IMR-90 (cell line): ENCODE measurements at regions not wholly inside any gene's neighbourhood (a gene's known extent, or its start where the extent isn't known, plus 50 kb on each side); places are given as distances from the start of the nearest gene placed in this dataset.

Experiments
- ATAC-seq: fragments of 200-7000 bp; cut with Tn5 transposase; 2 replicates; pipeline ENCODE4 v1.9.1; 2020; ENCODE audit warnings: low read depth, mild to moderate bottlenecking, moderate library complexity
- BruUV-seq: library from RNA; stranded (reverse); fragments of 400-500 nt; replicated peaks from 2 replicates; lab custom pipeline; 2021; lab: Mats Ljungman, UMichigan
- CTCF ChIA-PET: fragments of 300-600 bp; formaldehyde crosslinking; extraction: SDS; loops from one replicate; lab custom pipeline; 2021; ENCODE audit warnings: antibody characterized with exemption; lab: Yijun Ruan, JAX
- POLR2A ChIA-PET: fragments of 300-600 bp; sonication (Branson Sonifier 250); formaldehyde crosslinking; loops from one replicate; lab custom pipeline; 2022; ENCODE audit warnings: antibody characterized with exemption; ENCODE audit not compliant: unreplicated experiment; lab: Charles Lee
- DNase-seq: peaks from one replicate; pipeline ENCODE4 v3.0.0; 2013
- H2AFZ ChIP-seq: replicated peaks from 2 replicates; pipeline ENCODE3; 2013; ENCODE audit warnings: low read length, mild to moderate bottlenecking; ENCODE audit not compliant: poor library complexity
- H2AK5ac ChIP-seq: 2 replicates; pipeline ENCODE4 v1.6.1; 2013; ENCODE audit warnings: low read depth, low read length, inconsistent platforms
- H2AK9ac ChIP-seq: replicated peaks from 2 replicates; pipeline ENCODE3; 2013; ENCODE audit warnings: mild to moderate bottlenecking, low read depth, low read length, moderate library complexity; ENCODE audit not compliant: poor library complexity
- H2BK120ac ChIP-seq: 2 replicates; pipeline ENCODE4 v1.6.1; 2013; ENCODE audit warnings: low read depth, low read length, inconsistent platforms
- H2BK15ac ChIP-seq: 3 replicates; pipeline ENCODE4 v1.6.1; 2013; ENCODE audit warnings: low read depth, low read length, inconsistent platforms
- H2BK20ac ChIP-seq: 2 replicates; pipeline ENCODE4 v1.6.1; 2013; ENCODE audit warnings: low read depth, mild to moderate bottlenecking, inconsistent platforms, low read length, moderate library complexity
- H2BK5ac ChIP-seq: 2 replicates; pipeline ENCODE4 v1.6.1; 2013; ENCODE audit warnings: mild to moderate bottlenecking, low read depth, low read length, inconsistent platforms; ENCODE audit not compliant: poor library complexity, severe bottlenecking
- H3K14ac ChIP-seq: replicated peaks from 2 replicates; pipeline ENCODE4 v1.6.1; 2013; ENCODE audit warnings: low read depth, low read length, inconsistent platforms
- H3K18ac ChIP-seq: 2 replicates; pipeline ENCODE4 v1.6.1; 2013; ENCODE audit warnings: low read depth, low read length, control low read depth
- H3K23ac ChIP-seq: 2 replicates; pipeline ENCODE4 v1.6.1; 2013; ENCODE audit warnings: low read depth, low read length, inconsistent platforms
- H3K27ac ChIP-seq: 2 replicates; pipeline ENCODE4 v1.5.1; 2013; ENCODE audit warnings: mild to moderate bottlenecking, control low read depth, low read length; ENCODE audit not compliant: insufficient read depth
- H3K27me3 ChIP-seq: 2 replicates; pipeline ENCODE4 v1.6.1; 2013; ENCODE audit warnings: low read length; ENCODE audit not compliant: control insufficient read depth, insufficient read depth
- H3K36me3 ChIP-seq: 2 replicates; pipeline ENCODE4 v1.6.1; 2013; ENCODE audit warnings: low read length, mixed read lengths; ENCODE audit not compliant: control insufficient read depth, insufficient read depth
- H3K4ac ChIP-seq: 2 replicates; pipeline ENCODE4 v1.6.1; 2013; ENCODE audit warnings: low read depth, low read length, inconsistent platforms
- H3K4me1 ChIP-seq: 2 replicates; pipeline ENCODE4 v1.6.1; 2013; ENCODE audit warnings: low read length, mixed read lengths; ENCODE audit not compliant: control insufficient read depth, insufficient read depth
- H3K4me2 ChIP-seq: 2 replicates; pipeline ENCODE4 v1.6.1; 2013; ENCODE audit warnings: low read depth, mild to moderate bottlenecking, control low read depth, low read length, moderate library complexity
- H3K4me3 ChIP-seq: 2 replicates; pipeline ENCODE4 v1.5.1; 2013; ENCODE audit warnings: low read depth, mild to moderate bottlenecking, control low read depth, low read length, moderate library complexity; ENCODE audit not compliant: insufficient read depth
- H3K56ac ChIP-seq: 2 replicates; pipeline ENCODE4 v1.6.1; 2013; ENCODE audit warnings: low read length, inconsistent platforms; ENCODE audit not compliant: insufficient read depth; ENCODE audit errors: extremely low read depth
- H3K79me1 ChIP-seq, 2 experiments: 2 replicates each; pipeline ENCODE4 v1.6.1; 2013; ENCODE audit warnings: low read length in 2 of 2, inconsistent platforms in 1 of 2, low read depth in 1 of 2
- H3K9ac ChIP-seq: 2 replicates; pipeline ENCODE4 v1.6.1; 2013; ENCODE audit warnings: low read depth, low read length, control low read depth
- H3K9me1 ChIP-seq: 2 replicates; pipeline ENCODE4 v1.6.1; 2013; ENCODE audit warnings: low read length, inconsistent platforms; ENCODE audit not compliant: insufficient read depth
- H3K9me3 ChIP-seq: 2 replicates; pipeline ENCODE4 v1.6.1; 2013; ENCODE audit warnings: low read length; ENCODE audit not compliant: control insufficient read depth, insufficient read depth
- H4K20me1 ChIP-seq: 2 replicates; pipeline ENCODE4 v1.6.1; 2013; ENCODE audit warnings: low read length, inconsistent platforms; ENCODE audit not compliant: insufficient read depth
- H4K5ac ChIP-seq: 2 replicates; pipeline ENCODE4 v1.6.1; 2013; ENCODE audit warnings: mild to moderate bottlenecking, low read depth, low read length, control low read depth
- H4K8ac ChIP-seq, 2 experiments: 2 replicates each; pipeline ENCODE4 v1.6.1; 2013; ENCODE audit warnings: low read depth in 2 of 2, low read length in 2 of 2, control low read depth in 1 of 2, inconsistent platforms in 1 of 2
- H4K91ac ChIP-seq: 2 replicates; pipeline ENCODE4 v1.6.1; 2013; ENCODE audit warnings: low read depth, low read length, inconsistent platforms; ENCODE audit not compliant: insufficient read depth
- BHLHE40 ChIP-seq: fragments of 150-350 bp; IDR thresholded peaks from 2 replicates; pipeline ENCODE4 v1.6.1; 2016; ENCODE audit warnings: mild to moderate bottlenecking, low read depth, low read length
- CEBPB ChIP-seq: IDR thresholded peaks from 2 replicates; pipeline ENCODE4 v1.6.1; 2012; ENCODE audit warnings: low read depth, low read length, improper control_type of control experiment
- CHD1 ChIP-seq: IDR thresholded peaks from 2 replicates; pipeline ENCODE4 v1.6.1; 2012; ENCODE audit warnings: low read depth, low read length, improper control_type of control experiment
- MAFK ChIP-seq: IDR thresholded peaks from 2 replicates; pipeline ENCODE4 v1.6.1; 2012; ENCODE audit warnings: low read depth, low read length, improper control_type of control experiment
- MAZ ChIP-seq: IDR thresholded peaks from 2 replicates; pipeline ENCODE4 v1.6.1; 2012; ENCODE audit warnings: low read depth, mild to moderate bottlenecking, low read length, improper control_type of control experiment, moderate library complexity, borderline replicate concordance
- NFE2L2 ChIP-seq: fragments of 150-350 bp; IDR thresholded peaks from 2 replicates; pipeline ENCODE4 v1.6.1; 2016; ENCODE audit warnings: low read depth, mild to moderate bottlenecking, low read length
- POLR2A ChIP-seq: IDR thresholded peaks from 2 replicates; pipeline ENCODE4 v1.6.1; 2012; ENCODE audit warnings: mild to moderate bottlenecking, low read depth, low read length
- RAD21 ChIP-seq: IDR thresholded peaks from 2 replicates; pipeline ENCODE4 v1.6.1; 2012; ENCODE audit warnings: low read length, improper control_type of control experiment
- RCOR1 ChIP-seq: IDR thresholded peaks from 2 replicates; pipeline ENCODE4 v1.6.1; 2012; ENCODE audit warnings: mild to moderate bottlenecking, low read length, improper control_type of control experiment; ENCODE audit not compliant: insufficient replicate concordance
- RFX5 ChIP-seq: IDR thresholded peaks from 2 replicates; pipeline ENCODE4 v1.8.0; 2012; ENCODE audit warnings: low read depth, mild to moderate bottlenecking, low read length, moderate library complexity
- SMC3 ChIP-seq: fragments of 150-350 bp; IDR thresholded peaks from 2 replicates; pipeline ENCODE4 v1.6.1; 2016; ENCODE audit warnings: low read depth, mild to moderate bottlenecking, antibody characterized with exemption, low read length, moderate library complexity
- WGBS, 2 experiments: methylation state at CpG; one replicate each; pipeline versions ENCODE4 v1.1.5 to v1.1.7; 2013; ENCODE audit warnings: missing lambda C conversion rate in 2 of 2; ENCODE audit not compliant: insufficient read length in 1 of 2; ENCODE audit errors: extremely low coverage in 2 of 2; 5-methylcytosine and 5-hydroxymethylcytosine counted together
- dilution Hi-C: fragments of 300-500 bp; cut with HindIII; formaldehyde crosslinking; loops from one replicate; pipeline ENCODE4 v1.14.3; 2018; ENCODE audit warnings: low sequenced_read_pairs; ENCODE audit not compliant: unreplicated experiment
- in situ Hi-C: fragments of 300-500 bp; cut with MboI; formaldehyde crosslinking; loops from 3 replicates; pipeline ENCODE4 v1.14.3; 2019; ENCODE audit warnings: low sequenced_read_pairs, inconsistent platforms, mixed read lengths
- intact Hi-C: fragments of 100-400 bp; cut with micrococcal nuclease; formaldehyde crosslinking; loops from 2 replicates; pipeline ENCODE4 v1.10.0; 2022
- TF ChIP-seq, protein P1 (sequence below): conservative IDR thresholded peaks from 2 replicates; pipeline ENCODE4 v1.5.1; 2012; ENCODE audit warnings: mild to moderate bottlenecking, low read depth, low read length, improper control_type of control experiment
- TF ChIP-seq, protein P2 (sequence below): fragments of 150-350 bp; IDR thresholded peaks from 2 replicates; pipeline ENCODE4 v1.6.1; 2016; ENCODE audit warnings: low read depth, mild to moderate bottlenecking, low read length, moderate library complexity, borderline replicate concordance
- TF ChIP-seq, protein P3 (sequence below): fragments of 150-350 bp; IDR thresholded peaks from 2 replicates; pipeline ENCODE4 v1.6.1; 2017; ENCODE audit warnings: mild to moderate bottlenecking, antibody characterized with exemption, low read length, low read depth

DNA sequence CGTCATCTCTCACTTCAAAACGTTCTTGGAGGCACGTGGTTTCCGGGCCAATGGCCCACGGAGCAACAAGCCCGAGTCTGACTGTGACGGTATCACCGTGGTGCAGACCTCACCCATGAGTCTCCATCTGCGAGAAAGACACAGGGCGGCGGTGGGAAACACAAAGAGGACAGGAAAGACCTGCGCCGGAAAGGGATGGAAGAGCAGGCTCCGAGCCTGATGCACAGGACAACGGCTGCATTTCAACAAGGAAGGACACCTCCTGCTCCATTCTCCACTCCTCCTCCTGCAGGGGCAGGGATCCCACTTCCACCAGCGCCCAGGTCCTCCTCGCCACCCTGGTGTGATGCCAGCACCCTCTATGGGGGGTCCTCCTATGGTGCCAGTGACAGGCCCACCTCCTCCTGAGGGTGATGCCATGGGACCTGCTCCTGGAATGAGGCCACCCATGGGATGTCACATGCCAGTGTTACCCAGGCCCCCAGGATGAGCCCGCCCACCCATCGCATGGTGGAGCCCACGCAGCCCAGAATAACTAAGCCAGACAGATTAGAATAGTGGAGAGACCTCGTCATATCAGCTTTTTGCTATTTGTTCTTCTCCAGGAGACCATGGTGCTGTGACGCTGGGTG, 73.0 kb upstream of the PCSK6 start:
- H3K9ac ChIP-seq = no peak overlapping the region
- no peak overlapping the region for H4K8ac ChIP-seq
- WGBS, 2 experiments = 92% methylated on average over 5 of the region's 22 CpGs; no CpG with 5 or more reads in 1 of the 2 experiments
- H4K20me1 ChIP-seq = no peaks in the 10 kb centered on the region
- H2BK5ac ChIP-seq = no peak overlapping the region
- peak overlapping the region; percentile 15 for H2AFZ ChIP-seq
- no peak overlapping the region for H3K18ac ChIP-seq
- H2AK5ac ChIP-seq = no peak overlapping the region
- no peak overlapping the region for H4K5ac ChIP-seq
- no peak overlapping the region for H3K4me3 ChIP-seq
- peaks cover 18% of the 10 kb centered on the region for H3K27me3 ChIP-seq
- no peak overlapping the region for H4K91ac ChIP-seq
- H2AK9ac ChIP-seq = no peak overlapping the region
- POLR2A ChIA-PET = no interaction called here
- no peak overlapping the region for H3K14ac ChIP-seq
- CTCF ChIA-PET = no interaction called here
- no TSS peak for BruUV-seq
- no peak overlapping the region for H3K27ac ChIP-seq
- no peaks in the 10 kb centered on the region for H3K9me1 ChIP-seq
- no peaks in the 10 kb centered on the region for H3K4me1 ChIP-seq
- H2BK15ac ChIP-seq = no peak overlapping the region
- DNase-seq = no peak
- no peak for ATAC-seq
- no peaks in the 10 kb centered on the region for H3K9me3 ChIP-seq
- no peak overlapping the region for H2BK20ac ChIP-seq
- no peak overlapping the region for H3K56ac ChIP-seq
- TF ChIP-seq NFE2L2 (no peak), RAD21 (no peak), POLR2A (no peak), MAZ (no peak), SMC3 (no peak), RCOR1 (no peak), CHD1 (no peak), CEBPB (no peak), RFX5 (no peak), BHLHE40 (no peak), MAFK (no peak)
- TF ChIP-seq, protein P1, sequence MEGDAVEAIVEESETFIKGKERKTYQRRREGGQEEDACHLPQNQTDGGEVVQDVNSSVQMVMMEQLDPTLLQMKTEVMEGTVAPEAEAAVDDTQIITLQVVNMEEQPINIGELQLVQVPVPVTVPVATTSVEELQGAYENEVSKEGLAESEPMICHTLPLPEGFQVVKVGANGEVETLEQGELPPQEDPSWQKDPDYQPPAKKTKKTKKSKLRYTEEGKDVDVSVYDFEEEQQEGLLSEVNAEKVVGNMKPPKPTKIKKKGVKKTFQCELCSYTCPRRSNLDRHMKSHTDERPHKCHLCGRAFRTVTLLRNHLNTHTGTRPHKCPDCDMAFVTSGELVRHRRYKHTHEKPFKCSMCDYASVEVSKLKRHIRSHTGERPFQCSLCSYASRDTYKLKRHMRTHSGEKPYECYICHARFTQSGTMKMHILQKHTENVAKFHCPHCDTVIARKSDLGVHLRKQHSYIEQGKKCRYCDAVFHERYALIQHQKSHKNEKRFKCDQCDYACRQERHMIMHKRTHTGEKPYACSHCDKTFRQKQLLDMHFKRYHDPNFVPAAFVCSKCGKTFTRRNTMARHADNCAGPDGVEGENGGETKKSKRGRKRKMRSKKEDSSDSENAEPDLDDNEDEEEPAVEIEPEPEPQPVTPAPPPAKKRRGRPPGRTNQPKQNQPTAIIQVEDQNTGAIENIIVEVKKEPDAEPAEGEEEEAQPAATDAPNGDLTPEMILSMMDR = no peak
- TF ChIP-seq, protein P2, sequence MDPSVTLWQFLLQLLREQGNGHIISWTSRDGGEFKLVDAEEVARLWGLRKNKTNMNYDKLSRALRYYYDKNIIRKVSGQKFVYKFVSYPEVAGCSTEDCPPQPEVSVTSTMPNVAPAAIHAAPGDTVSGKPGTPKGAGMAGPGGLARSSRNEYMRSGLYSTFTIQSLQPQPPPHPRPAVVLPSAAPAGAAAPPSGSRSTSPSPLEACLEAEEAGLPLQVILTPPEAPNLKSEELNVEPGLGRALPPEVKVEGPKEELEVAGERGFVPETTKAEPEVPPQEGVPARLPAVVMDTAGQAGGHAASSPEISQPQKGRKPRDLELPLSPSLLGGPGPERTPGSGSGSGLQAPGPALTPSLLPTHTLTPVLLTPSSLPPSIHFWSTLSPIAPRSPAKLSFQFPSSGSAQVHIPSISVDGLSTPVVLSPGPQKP = no peak
- TF ChIP-seq, protein P3, sequence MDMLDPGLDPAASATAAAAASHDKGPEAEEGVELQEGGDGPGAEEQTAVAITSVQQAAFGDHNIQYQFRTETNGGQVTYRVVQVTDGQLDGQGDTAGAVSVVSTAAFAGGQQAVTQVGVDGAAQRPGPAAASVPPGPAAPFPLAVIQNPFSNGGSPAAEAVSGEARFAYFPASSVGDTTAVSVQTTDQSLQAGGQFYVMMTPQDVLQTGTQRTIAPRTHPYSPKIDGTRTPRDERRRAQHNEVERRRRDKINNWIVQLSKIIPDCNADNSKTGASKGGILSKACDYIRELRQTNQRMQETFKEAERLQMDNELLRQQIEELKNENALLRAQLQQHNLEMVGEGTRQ = no peak
- in situ Hi-C loops (no loop called here), dilution Hi-C loops (no loop called here), intact Hi-C loops (no loop called here)
- H3K79me1 ChIP-seq = no peaks in the 10 kb centered on the region
- no peak overlapping the region for H3K4ac ChIP-seq
- no peak overlapping the region for H3K23ac ChIP-seq
- H3K4me2 ChIP-seq = no peak overlapping the region
- no peaks in the 10 kb centered on the region for H3K36me3 ChIP-seq
- no peak overlapping the region for H2BK120ac ChIP-seq
